Thoracic aorta (tissue), 2 donors: ENCODE measurements at regions not wholly inside any gene's neighbourhood (a gene's known extent, or its start where the extent isn't known, plus 50 kb on each side); places are given as distances from the start of the nearest gene placed in this dataset.

Experiments used
- ATAC-seq: fragments of 150-250 bp; one replicate; pipeline ENCODE4 v1.8.0; 2017; ENCODE audit warnings: low read depth; ENCODE audit not compliant: insufficient number of reproducible peaks, low FRiP score
- DNase-seq: peaks from one replicate; pipeline ENCODE4 v3.0.0-alpha.2; 2020; ENCODE audit warnings: low spot score
- H3K27ac ChIP-seq, 2 donors: fragments of 200-600 bp; sonication (generic); 1 replicate in 1 of 2; 2 replicates in 1 of 2; pipeline ENCODE4 v1.5.1; 2016; ENCODE audit warnings: mild to moderate bottlenecking in 2 of 2, moderate library complexity in 2 of 2
- H3K27me3 ChIP-seq: fragments of 200-600 bp; sonication (generic); replicated peaks from 2 replicates; pipeline ENCODE4 v1.6.0; 2016; ENCODE audit warnings: mild to moderate bottlenecking; ENCODE audit not compliant: insufficient read depth
- H3K36me3 ChIP-seq: fragments of 200-600 bp; sonication (generic); one replicate; pipeline ENCODE4 v1.5.1; 2016
- H3K4me1 ChIP-seq, 2 donors: fragments of 200-600 bp; sonication (generic); 1 replicate in 1 of 2; 2 replicates in 1 of 2; pipeline versions ENCODE4 v1.5.1 to v1.6.0; 2016; ENCODE audit warnings: low read depth in 2 of 2, mild to moderate bottlenecking in 1 of 2; ENCODE audit not compliant: control insufficient read depth in 1 of 2
- H3K4me3 ChIP-seq: fragments of 200-600 bp; sonication (generic); 2 replicates; pipeline ENCODE4 v1.5.1; 2016; ENCODE audit warnings: mild to moderate bottlenecking
- H3K9me3 ChIP-seq: fragments of 200-600 bp; sonication (generic); 2 replicates; pipeline ENCODE4 v1.5.1; 2016
- TF ChIP-seq, protein P1 (sequence below): fragments of 200-600 bp; sonication (generic); IDR thresholded peaks from one replicate; pipeline ENCODE4 v1.5.1; 2019; ENCODE audit warnings: antibody characterized with exemption

DNA sequence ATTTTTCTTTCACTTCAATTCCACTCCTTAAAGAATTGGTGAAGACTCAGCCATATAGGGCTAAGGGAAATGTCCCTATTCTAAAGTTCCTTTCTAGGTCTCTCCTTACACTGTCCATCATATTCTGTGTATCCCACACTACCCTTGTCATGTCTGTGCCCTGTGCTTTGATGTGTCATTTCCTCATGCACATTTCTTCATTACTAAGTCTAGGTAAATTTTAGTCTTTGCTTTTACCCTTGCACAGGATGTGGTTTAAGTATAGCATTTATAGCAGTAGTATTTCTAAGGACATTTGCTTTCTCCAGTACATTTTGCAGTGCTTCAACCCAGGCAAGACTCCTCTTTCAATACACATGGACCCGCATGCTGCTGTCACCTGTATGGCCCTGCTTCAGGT, 221.5 kb upstream of the ACVR2A start:
- H3K27me3 ChIP-seq = no peaks in the 10 kb centered on the region
- no peaks in the 10 kb centered on the region for H3K4me1 ChIP-seq
- ATAC-seq (no peak), DNase-seq (no peak)
- H3K36me3 ChIP-seq = no peaks in the 10 kb centered on the region
- no peak overlapping the region for H3K4me3 ChIP-seq
- no peaks in the 10 kb centered on the region for H3K9me3 ChIP-seq
- TF ChIP-seq, protein P1, sequence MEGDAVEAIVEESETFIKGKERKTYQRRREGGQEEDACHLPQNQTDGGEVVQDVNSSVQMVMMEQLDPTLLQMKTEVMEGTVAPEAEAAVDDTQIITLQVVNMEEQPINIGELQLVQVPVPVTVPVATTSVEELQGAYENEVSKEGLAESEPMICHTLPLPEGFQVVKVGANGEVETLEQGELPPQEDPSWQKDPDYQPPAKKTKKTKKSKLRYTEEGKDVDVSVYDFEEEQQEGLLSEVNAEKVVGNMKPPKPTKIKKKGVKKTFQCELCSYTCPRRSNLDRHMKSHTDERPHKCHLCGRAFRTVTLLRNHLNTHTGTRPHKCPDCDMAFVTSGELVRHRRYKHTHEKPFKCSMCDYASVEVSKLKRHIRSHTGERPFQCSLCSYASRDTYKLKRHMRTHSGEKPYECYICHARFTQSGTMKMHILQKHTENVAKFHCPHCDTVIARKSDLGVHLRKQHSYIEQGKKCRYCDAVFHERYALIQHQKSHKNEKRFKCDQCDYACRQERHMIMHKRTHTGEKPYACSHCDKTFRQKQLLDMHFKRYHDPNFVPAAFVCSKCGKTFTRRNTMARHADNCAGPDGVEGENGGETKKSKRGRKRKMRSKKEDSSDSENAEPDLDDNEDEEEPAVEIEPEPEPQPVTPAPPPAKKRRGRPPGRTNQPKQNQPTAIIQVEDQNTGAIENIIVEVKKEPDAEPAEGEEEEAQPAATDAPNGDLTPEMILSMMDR = no peak
- no peak overlapping the region for H3K27ac ChIP-seq

DNA sequence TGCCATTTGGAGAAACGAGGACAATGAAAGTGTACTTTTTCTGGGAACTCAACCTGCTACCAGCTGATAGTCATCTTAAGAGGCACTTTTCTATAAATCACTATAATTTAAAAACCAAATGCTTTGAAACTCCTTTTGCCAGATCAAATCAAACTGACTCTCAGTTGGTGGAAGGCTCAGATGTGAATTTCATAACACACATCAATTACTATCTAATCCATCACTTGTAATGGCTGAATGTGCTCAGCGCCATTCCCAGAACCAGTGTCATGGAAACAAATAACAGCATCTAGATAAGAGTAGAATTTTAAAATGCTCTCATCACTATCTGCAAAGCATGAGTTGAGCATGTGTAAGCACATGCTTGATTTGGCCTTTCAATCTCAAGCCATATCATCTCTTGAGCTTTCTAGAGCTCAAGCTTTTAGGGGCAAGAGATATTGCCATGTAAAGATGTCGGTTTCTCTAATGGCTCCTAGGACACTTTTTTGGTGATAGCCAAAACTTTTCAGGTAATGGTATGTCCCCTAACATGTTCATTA, 223.1 kb upstream of the ACVR2A start:
- ATAC-seq (no peak), DNase-seq (no peak)
- Histone ChIP-seq H3K4me1 (no peaks in the 10 kb centered on the region), H3K27ac (no peak overlapping the region), H3K36me3 (no peaks in the 10 kb centered on the region), H3K4me3 (no peak overlapping the region), H3K9me3 (no peaks in the 10 kb centered on the region), H3K27me3 (no peaks in the 10 kb centered on the region)
- TF ChIP-seq, protein P1 = no peak

DNA sequence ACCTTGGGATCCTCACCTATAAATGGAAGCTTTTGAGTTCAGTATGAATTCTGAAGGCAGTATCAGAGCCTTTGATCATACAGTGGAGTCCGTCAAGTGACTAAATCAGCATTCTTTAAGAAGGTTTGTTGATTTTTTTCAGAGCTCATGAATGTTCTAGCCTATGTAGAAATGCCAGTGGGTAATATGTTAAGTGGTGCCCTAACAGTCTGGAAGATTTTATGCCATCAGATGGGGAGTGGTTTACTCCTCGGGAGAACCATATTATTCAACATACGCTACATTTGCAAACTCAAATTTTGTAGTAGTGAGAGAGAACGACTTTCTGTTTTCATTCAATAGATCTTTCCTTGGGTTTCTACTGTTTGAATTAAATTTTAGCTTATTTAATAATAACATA, 225.0 kb upstream of the ACVR2A start:
- TF ChIP-seq, protein P1 = no peak
- Histone ChIP-seq H3K27ac (no peak overlapping the region), H3K4me1 (no peaks in the 10 kb centered on the region), H3K27me3 (no peaks in the 10 kb centered on the region), H3K9me3 (no peaks in the 10 kb centered on the region), H3K4me3 (no peak overlapping the region), H3K36me3 (no peaks in the 10 kb centered on the region)
- ATAC-seq (no peak), DNase-seq (no peak)

DNA sequence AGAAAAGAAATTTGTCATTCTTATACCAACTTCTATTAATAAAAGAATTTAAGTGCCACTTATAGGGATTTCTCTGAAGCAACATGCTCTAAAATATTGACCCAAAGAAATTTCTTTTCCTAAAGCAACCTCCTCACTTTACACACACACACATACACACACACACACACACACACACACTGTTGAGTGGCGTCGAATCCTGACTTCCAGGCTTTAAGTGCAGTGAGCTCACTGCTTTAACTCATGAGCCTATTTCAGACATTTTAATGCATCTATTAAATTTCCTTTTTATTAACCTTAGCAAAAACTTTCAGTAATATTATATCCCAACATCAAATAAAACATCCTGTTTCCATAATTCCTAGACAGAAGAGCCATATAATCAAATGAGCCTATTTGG, 229.1 kb upstream of the ACVR2A start:
- no peaks in the 10 kb centered on the region for H3K27me3 ChIP-seq
- no peak for ATAC-seq

DNA sequence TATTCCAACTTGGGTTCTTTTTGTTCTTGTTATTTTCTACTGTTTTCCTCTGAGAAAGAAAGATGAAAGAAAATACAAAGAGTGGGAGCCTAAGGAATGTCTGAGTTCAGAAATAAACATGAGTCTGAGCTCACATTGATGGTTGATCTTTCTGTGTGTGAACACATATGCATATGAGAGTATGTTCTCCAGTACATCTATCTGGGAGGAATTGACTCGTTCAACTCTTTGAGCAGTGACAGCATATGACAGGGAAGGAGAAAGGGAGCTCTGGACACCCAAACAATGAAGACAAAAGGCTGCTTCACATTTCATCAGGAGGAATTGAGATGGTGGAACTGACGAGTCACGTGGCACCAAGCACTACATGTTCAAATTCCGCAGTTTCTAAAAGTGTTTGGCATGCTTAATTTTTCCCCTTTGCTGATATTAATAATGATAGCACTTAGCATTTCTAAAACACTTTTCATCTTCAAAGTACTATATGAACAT, 229.8 kb upstream of the ACVR2A start:
- Histone ChIP-seq H3K9me3 (no peaks in the 10 kb centered on the region), H3K4me3 (no peak overlapping the region), H3K36me3 (no peaks in the 10 kb centered on the region), H3K27ac (no peak overlapping the region), H3K27me3 (no peaks in the 10 kb centered on the region), H3K4me1 (no peaks in the 10 kb centered on the region)
- no peak for ATAC-seq
- no peak for DNase-seq
- TF ChIP-seq, protein P1 = no peak

More for the DNA sequence above, 229.1 kb upstream of the ACVR2A start:
- H3K9me3 ChIP-seq = no peaks in the 10 kb centered on the region
- TF ChIP-seq, protein P1 = no peak
- no peak for DNase-seq
- no peaks in the 10 kb centered on the region for H3K4me1 ChIP-seq
- no peak overlapping the region for H3K4me3 ChIP-seq
- no peaks in the 10 kb centered on the region for H3K36me3 ChIP-seq
- H3K27ac ChIP-seq = no peak overlapping the region
